Right atrium auricular region (tissue), 2 donors: ENCODE measurements at regions not wholly inside any gene's neighbourhood (a gene's known extent, or its start where the extent isn't known, plus 50 kb on each side); places are given as distances from the start of the nearest gene placed in this dataset.

Experiments
- DNase-seq: peaks from one replicate; pipeline ENCODE4 v3.0.0-alpha.2; 2019; ENCODE audit warnings: low spot score
- H3K27ac ChIP-seq, 2 donors: fragments of 200-600 bp; sonication (generic); 1 replicate in 1 of 2; 2 replicates in 1 of 2; pipeline ENCODE4 v1.5.1; 2016 to 2019
- H3K27me3 ChIP-seq, 2 donors: fragments of 200-600 bp; sonication (generic); one replicate each; pipeline versions ENCODE4 v1.5.1 to v1.6.0; 2017 to 2019
- H3K36me3 ChIP-seq: fragments of 200-600 bp; sonication (generic); one replicate; pipeline ENCODE4 v1.5.1; 2016
- H3K4me1 ChIP-seq, 2 donors: fragments of 200-600 bp; sonication (generic); one replicate each; pipeline versions ENCODE4 v1.5.1 to v1.6.0; 2017 to 2019
- H3K4me3 ChIP-seq, 2 donors: fragments of 200-600 bp; sonication (generic); 1 replicate in 1 of 2; 2 replicates in 1 of 2; pipeline ENCODE4 v1.5.1; 2017 to 2019; ENCODE audit warnings: mild to moderate bottlenecking in 1 of 2, moderate library complexity in 1 of 2
- H3K9me3 ChIP-seq, 2 donors: fragments of 200-600 bp; sonication (generic); one replicate each; pipeline ENCODE4 v1.5.1; 2019
- TF ChIP-seq, protein P1 (sequence below), 2 donors: fragments of 200-600 bp; sonication (generic); IDR thresholded peaks; one replicate each; pipeline ENCODE4 v1.5.1; 2019; ENCODE audit warnings: antibody characterized with exemption in 2 of 2

- Histone ChIP-seq H3K27me3 (no peaks in the 10 kb centered on the region), H3K27ac (no peak overlapping the region), H3K36me3 (no peaks in the 10 kb centered on the region), H3K9me3 (peaks cover 0 to 6% of the 10 kb centered on the region in 2 donors), H3K4me1 (no peaks in the 10 kb centered on the region), H3K4me3 (no peak overlapping the region)
- TF ChIP-seq, protein P1, sequence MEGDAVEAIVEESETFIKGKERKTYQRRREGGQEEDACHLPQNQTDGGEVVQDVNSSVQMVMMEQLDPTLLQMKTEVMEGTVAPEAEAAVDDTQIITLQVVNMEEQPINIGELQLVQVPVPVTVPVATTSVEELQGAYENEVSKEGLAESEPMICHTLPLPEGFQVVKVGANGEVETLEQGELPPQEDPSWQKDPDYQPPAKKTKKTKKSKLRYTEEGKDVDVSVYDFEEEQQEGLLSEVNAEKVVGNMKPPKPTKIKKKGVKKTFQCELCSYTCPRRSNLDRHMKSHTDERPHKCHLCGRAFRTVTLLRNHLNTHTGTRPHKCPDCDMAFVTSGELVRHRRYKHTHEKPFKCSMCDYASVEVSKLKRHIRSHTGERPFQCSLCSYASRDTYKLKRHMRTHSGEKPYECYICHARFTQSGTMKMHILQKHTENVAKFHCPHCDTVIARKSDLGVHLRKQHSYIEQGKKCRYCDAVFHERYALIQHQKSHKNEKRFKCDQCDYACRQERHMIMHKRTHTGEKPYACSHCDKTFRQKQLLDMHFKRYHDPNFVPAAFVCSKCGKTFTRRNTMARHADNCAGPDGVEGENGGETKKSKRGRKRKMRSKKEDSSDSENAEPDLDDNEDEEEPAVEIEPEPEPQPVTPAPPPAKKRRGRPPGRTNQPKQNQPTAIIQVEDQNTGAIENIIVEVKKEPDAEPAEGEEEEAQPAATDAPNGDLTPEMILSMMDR (IDR thresholded peaks at IDR 0.05): no peak
- DNase-seq: no peak
These were observed 317.7 kb downstream of the VPS13C start for GRCh38 chr15:61742591-61742990.

GRCh38 chr15:61736790-61737189, 323.5 kb downstream of the VPS13C start:
- Histone ChIP-seq H3K36me3 (no peaks in the 10 kb centered on the region), H3K27ac (no peak overlapping the region), H3K4me3 (no peak overlapping the region), H3K27me3 (no peaks in the 10 kb centered on the region), H3K4me1 (peaks cover 0 to 3% of the 10 kb centered on the region in 2 donors), H3K9me3 (peaks cover 0 to 6% of the 10 kb centered on the region in 2 donors)
- TF ChIP-seq, protein P1 (IDR thresholded peaks at IDR 0.05): no peak
- DNase-seq: no peak

GRCh38 chr15:61731099-61731498, 329.1 kb downstream of the VPS13C start:
- no peaks in the 10 kb centered on the region for H3K4me1 ChIP-seq
- no peaks in the 10 kb centered on the region for H3K27me3 ChIP-seq
- no peak for DNase-seq
- H3K27ac ChIP-seq: no peak overlapping the region
- no peaks in the 10 kb centered on the region for H3K9me3 ChIP-seq
- H3K36me3 ChIP-seq: no peaks in the 10 kb centered on the region
- no peak overlapping the region for H3K4me3 ChIP-seq
- TF ChIP-seq, protein P1 (IDR thresholded peaks at IDR 0.05): no peak

DNA sequence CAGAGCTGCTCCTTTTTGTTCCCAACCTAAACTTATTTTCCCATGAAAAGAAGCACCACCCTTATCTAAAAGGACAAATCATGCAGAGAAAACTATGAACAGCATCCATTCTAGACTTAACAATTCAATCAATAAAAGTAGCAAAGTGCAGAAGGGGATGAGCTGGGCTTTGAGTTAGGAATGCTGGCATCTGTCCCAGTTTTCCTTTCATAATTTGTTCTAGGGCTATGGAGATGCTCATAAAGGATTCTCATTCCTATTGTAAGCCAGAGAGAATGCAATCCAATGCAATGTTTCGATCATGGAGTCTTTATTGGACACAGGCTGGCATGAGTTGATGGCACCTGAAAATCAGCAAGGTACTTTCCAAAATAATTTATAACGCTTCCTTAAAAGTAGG, 330.6 kb downstream of the VPS13C start:
- H3K4me3 ChIP-seq: no peak overlapping the region
- no peaks in the 10 kb centered on the region for H3K4me1 ChIP-seq
- DNase-seq: no peak
- no peaks in the 10 kb centered on the region for H3K36me3 ChIP-seq
- no peaks in the 10 kb centered on the region for H3K9me3 ChIP-seq
- H3K27ac ChIP-seq: no peak overlapping the region
- TF ChIP-seq, protein P1 (IDR thresholded peaks at IDR 0.05): no peak
- H3K27me3 ChIP-seq: no peaks in the 10 kb centered on the region

DNA sequence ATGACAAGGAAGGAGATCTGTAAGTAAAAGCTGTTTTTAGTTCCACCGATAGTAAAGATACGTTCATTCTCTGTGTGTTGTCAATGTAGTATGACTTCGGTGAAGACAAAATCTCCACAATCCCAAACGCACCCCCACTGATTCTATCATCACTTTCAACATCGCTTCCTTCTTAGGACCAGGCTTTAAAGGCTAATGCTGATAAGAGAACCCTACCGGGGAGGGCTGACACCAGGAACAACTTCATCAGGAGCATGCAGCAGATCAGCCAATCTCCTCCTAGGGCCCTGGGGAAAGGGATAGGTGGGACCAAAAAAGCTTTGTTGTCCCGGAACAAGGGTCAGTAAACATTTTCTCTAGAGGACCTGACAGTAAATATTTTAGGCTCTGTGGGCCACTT, 334.1 kb downstream of the VPS13C start:
- no peak overlapping the region for H3K27ac ChIP-seq
- TF ChIP-seq, protein P1 (IDR thresholded peaks at IDR 0.05): no peak
- no peaks in the 10 kb centered on the region for H3K9me3 ChIP-seq
- H3K27me3 ChIP-seq: no peaks in the 10 kb centered on the region
- DNase-seq: no peak
- H3K4me1 ChIP-seq: no peaks in the 10 kb centered on the region
- H3K4me3 ChIP-seq: no peak overlapping the region
- no peaks in the 10 kb centered on the region for H3K36me3 ChIP-seq

GRCh38 chr15:61725251-61725650, 335.0 kb downstream of the VPS13C start:
- H3K9me3 ChIP-seq: no peaks in the 10 kb centered on the region

More at GRCh38 chr15:61725251-61725650, 335.0 kb downstream of the VPS13C start:
- DNase-seq: no peak
- Histone ChIP-seq H3K4me3 (no peak overlapping the region), H3K27me3 (no peaks in the 10 kb centered on the region), H3K27ac (no peak overlapping the region), H3K36me3 (no peaks in the 10 kb centered on the region), H3K4me1 (no peaks in the 10 kb centered on the region)
- TF ChIP-seq, protein P1 (IDR thresholded peaks at IDR 0.05): no peak
